Psoas muscle (tissue), 7 donors: ENCODE measurements at regions not wholly inside any gene's neighbourhood (a gene's known extent, or its start where the extent isn't known, plus 50 kb on each side); places are given as distances from the start of the nearest gene placed in this dataset.

Experiments
- ATAC-seq, 4 donors: fragments of 200-7000 bp; cut with Tn5 transposase; one replicate each; pipeline ENCODE4 v1.9.1; 2020; ENCODE audit warnings: moderate library complexity in 3 of 4, mild to moderate bottlenecking in 2 of 4
- DNase-seq, 2 donors: peaks; one replicate each; pipeline ENCODE4 v3.0.0-alpha.2; 2020
- H3K27ac ChIP-seq: fragments of 200-600 bp; one replicate; pipeline ENCODE4 v1.8.0; 2022
- H3K27me3 ChIP-seq, 3 donors: fragments of 200-600 bp in 1 of 3; one replicate each; pipeline versions ENCODE4 v1.6.1 to v1.8.0; 2013 to 2022; ENCODE audit warnings: low read length in 2 of 3, mild to moderate bottlenecking in 2 of 3, moderate library complexity in 1 of 3; ENCODE audit not compliant: insufficient read depth in 3 of 3
- H3K36me3 ChIP-seq, 2 donors: fragments of 200-600 bp in 1 of 2; one replicate each; pipeline versions ENCODE4 v1.6.1 to v1.8.0; 2013 to 2022; ENCODE audit warnings: low read depth in 1 of 2, mild to moderate bottlenecking in 1 of 2, moderate library complexity in 1 of 2; ENCODE audit not compliant: insufficient read depth in 1 of 2
- H3K4me1 ChIP-seq: fragments of 200-600 bp; one replicate; pipeline ENCODE4 v1.8.0; 2022
- H3K4me3 ChIP-seq: fragments of 200-600 bp; one replicate; pipeline ENCODE4 v1.8.0; 2022; ENCODE audit warnings: mild to moderate bottlenecking
- H3K9me3 ChIP-seq: fragments of 200-600 bp; one replicate; pipeline ENCODE4 v1.8.0; 2022
- CTCF ChIP-seq: fragments of 200-600 bp; IDR thresholded peaks from one replicate; pipeline ENCODE4 v1.8.0; 2022; ENCODE audit warnings: antibody characterized with exemption
- WGBS, 3 donors: extraction: QIAGEN DNeasy Blood & Tissue Kit; methylation state at CpG; one replicate each; pipeline versions ENCODE4 v1.1.6 to v1.1.7; 2013; 5-methylcytosine and 5-hydroxymethylcytosine counted together
- intact Hi-C, 2 donors: fragments of 100-400 bp; cut with DNase I; formaldehyde crosslinking; loops; one replicate each; pipeline versions ENCODE4 v1.11.0 to v1.14.2; 2022
- donor health status: healthy with polysubstance abuse.
- donor health status: DM: no; HTN: no; CAD: no; lungs with moderate emphysema.
- donor health status: Bipolar disorder and iron deficiency.
- donor health status: healthy.
- donor health status: DM: yes; HTN: yes; CAD: no.
- donor health status: DM: no; HTN: no; CAD: no.
- donor health status: DM: yes; HTN: yes; CAD: no.

GRCh38 chr1:95435611-95436010, 201.6 kb downstream of the RWDD3 start:
- intact Hi-C loops = no loop called here
- Histone ChIP-seq H3K27ac (no peak overlapping the region), H3K27me3 (no peaks in the 10 kb centered on the region), H3K36me3 (no peaks in the 10 kb centered on the region), H3K9me3 (no peaks in the 10 kb centered on the region), H3K4me3 (no peak overlapping the region), H3K4me1 (no peaks in the 10 kb centered on the region)
- DNase-seq = no peak
- TF ChIP-seq CTCF = no peak
- 76 to 81% (median 79%) methylated on average over 3 of the region's 3 CpGs for WGBS, 3 donors
- ATAC-seq = no peak

- Histone ChIP-seq H3K27me3 (no peaks in the 10 kb centered on the region), H3K9me3 (no peaks in the 10 kb centered on the region), H3K4me1 (no peaks in the 10 kb centered on the region), H3K4me3 (no peak overlapping the region), H3K27ac (no peak overlapping the region), H3K36me3 (no peaks in the 10 kb centered on the region)
- ATAC-seq (no peak), DNase-seq (no peak)
- WGBS, 3 donors = 55 to 76% (median 70%) methylated on average over 3 of the region's 3 CpGs
- no peak for TF ChIP-seq CTCF
- intact Hi-C loops = no loop called here
Measured at GRCh38 chr1:95437011-95437410, 203.0 kb downstream of the RWDD3 start.

- DNase-seq (no peak), ATAC-seq (no peak)
- Histone ChIP-seq H3K27me3 (no peaks in the 10 kb centered on the region), H3K4me3 (no peak overlapping the region), H3K4me1 (no peaks in the 10 kb centered on the region), H3K36me3 (no peaks in the 10 kb centered on the region), H3K27ac (no peak overlapping the region), H3K9me3 (no peaks in the 10 kb centered on the region)
- TF ChIP-seq CTCF = no peak
- whole genome bisulfite sequencing, 3 donors = 52 to 57% (median 56%) methylated on average over 6 of the region's 6 CpGs
- intact Hi-C loops = no loop called here
Measured at GRCh38 chr1:95437781-95438180, 203.8 kb downstream of the RWDD3 start.

GRCh38 chr1:95438218-95438948, 204.4 kb downstream of the RWDD3 start:
- TF ChIP-seq CTCF = no peak
- 68 to 77% (median 77%) methylated on average over 4 of the region's 4 CpGs for WGBS, 3 donors
- no peak overlapping the region for H3K4me3 ChIP-seq
- DNase-seq = no peak
- intact Hi-C loops = no loop called here
- no peaks in the 10 kb centered on the region for H3K36me3 ChIP-seq
- no peaks in the 10 kb centered on the region for H3K9me3 ChIP-seq
- H3K27ac ChIP-seq = no peak overlapping the region
- H3K27me3 ChIP-seq = no peaks in the 10 kb centered on the region
- no peaks in the 10 kb centered on the region for H3K4me1 ChIP-seq
- no peak for ATAC-seq

- Histone ChIP-seq H3K9me3 (no peaks in the 10 kb centered on the region), H3K4me1 (no peaks in the 10 kb centered on the region), H3K27me3 (no peaks in the 10 kb centered on the region), H3K27ac (no peak overlapping the region), H3K4me3 (no peak overlapping the region), H3K36me3 (no peaks in the 10 kb centered on the region)
- WGBS, 3 donors = 16 to 36% (median 23%) methylated on average over 4 of the region's 4 CpGs
- ATAC-seq (no peak), DNase-seq (no peak)
- TF ChIP-seq CTCF = no peak
- intact Hi-C loops = no loop called here
Measured at GRCh38 chr1:95440511-95440910, 206.5 kb downstream of the RWDD3 start.
